HepG2 (cell line): ENCODE measurements at regions not wholly inside any gene's neighbourhood (a gene's known extent, or its start where the extent isn't known, plus 50 kb on each side); places are given as distances from the start of the nearest gene placed in this dataset.

ENCODE experiments used
- ATRX ChIP-seq: sonication (generic); formaldehyde crosslinking; IDR thresholded peaks from 2 replicates; pipeline ENCODE4 v1.4.0; 2020; ENCODE audit warnings: missing genetic modification reagents, borderline replicate concordance
- CC2D1A ChIP-seq: sonication (generic); formaldehyde crosslinking; IDR thresholded peaks from 2 replicates; pipeline ENCODE4 v1.8.1; 2023; ENCODE audit warnings: mild to moderate bottlenecking, missing genetic modification reagents
- EHMT2 ChIP-seq: fragments of 200-600 bp; sonication (generic); IDR thresholded peaks from 2 replicates; pipeline ENCODE4 v1.7.0; 2017; ENCODE audit warnings: antibody characterized with exemption, low read depth, low read length, borderline replicate concordance
- HNF4A ChIP-seq: sonication (generic); formaldehyde crosslinking; IDR thresholded peaks from 2 replicates; pipeline ENCODE4 v1.4.0; 2020; ENCODE audit warnings: missing genetic modification reagents
- JUND ChIP-seq: sonication (generic); formaldehyde crosslinking; IDR thresholded peaks from 2 replicates; pipeline ENCODE4 v1.8.0; 2022; ENCODE audit warnings: mild to moderate bottlenecking, missing genetic modification reagents
- MAF1 ChIP-seq: sonication (generic); formaldehyde crosslinking; IDR thresholded peaks from 2 replicates; pipeline ENCODE4 v1.5.0; 2020; ENCODE audit warnings: missing genetic modification reagents, borderline replicate concordance
- NR2F6 ChIP-seq, 2 experiments: IDR thresholded peaks; 2 replicates each; pipeline ENCODE4 v1.6.1; 2016; ENCODE audit warnings: antibody characterized with exemption in 1 of 2, mild to moderate bottlenecking in 1 of 2
- RBFOX2 ChIP-seq: fragments of 200-400 bp; formaldehyde crosslinking; IDR thresholded peaks from 2 replicates; pipeline ENCODE4 v1.6.1; 2017; ENCODE audit warnings: low read depth, mild to moderate bottlenecking, low read length
- SMAD3 ChIP-seq: sonication (generic); formaldehyde crosslinking; IDR thresholded peaks from 2 replicates; pipeline ENCODE4 v1.4.0; 2020; ENCODE audit warnings: missing genetic modification reagents
- TOPORS ChIP-seq: sonication (generic); formaldehyde crosslinking; IDR thresholded peaks from 2 replicates; pipeline ENCODE4 v1.8.0; 2023; ENCODE audit warnings: mild to moderate bottlenecking, missing genetic modification reagents
- YEATS4 ChIP-seq: sonication (generic); formaldehyde crosslinking; IDR thresholded peaks from 2 replicates; pipeline ENCODE4 v1.4.0; 2020; ENCODE audit warnings: missing genetic modification reagents, borderline replicate concordance
- ZBED4 ChIP-seq: sonication (generic); formaldehyde crosslinking; IDR thresholded peaks from 2 replicates; pipeline ENCODE4 v1.4.0; 2020; ENCODE audit warnings: missing genetic modification reagents, borderline replicate concordance
- ZBTB49 ChIP-seq: sonication (generic); formaldehyde crosslinking; IDR thresholded peaks from 2 replicates; pipeline ENCODE4 v1.4.0; 2020; ENCODE audit warnings: missing genetic modification reagents, borderline replicate concordance
- ZNF260 ChIP-seq: sonication (generic); formaldehyde crosslinking; IDR thresholded peaks from 2 replicates; pipeline ENCODE4 v1.4.0; 2020; ENCODE audit warnings: missing genetic modification reagents, low read depth, mild to moderate bottlenecking, borderline replicate concordance
- ZNF512 ChIP-seq: sonication (generic); formaldehyde crosslinking; IDR thresholded peaks from 2 replicates; pipeline ENCODE4 v1.4.0; 2020; ENCODE audit warnings: mild to moderate bottlenecking, missing genetic modification reagents
- ZNF749 ChIP-seq: sonication (generic); formaldehyde crosslinking; IDR thresholded peaks from 2 replicates; pipeline ENCODE4 v1.8.0; 2022; ENCODE audit warnings: mild to moderate bottlenecking, missing genetic modification reagents, moderate library complexity, borderline replicate concordance
- TF ChIP-seq, protein P1 (sequence below): sonication (generic); formaldehyde crosslinking; IDR thresholded peaks from 2 replicates; pipeline ENCODE4 v1.4.0; 2020; ENCODE audit warnings: mild to moderate bottlenecking, missing genetic modification reagents
- TF ChIP-seq, protein P2 (sequence below): sonication (generic); formaldehyde crosslinking; IDR thresholded peaks from 2 replicates; pipeline ENCODE4 v1.8.1; 2022; ENCODE audit warnings: mild to moderate bottlenecking, missing genetic modification reagents

DNA sequence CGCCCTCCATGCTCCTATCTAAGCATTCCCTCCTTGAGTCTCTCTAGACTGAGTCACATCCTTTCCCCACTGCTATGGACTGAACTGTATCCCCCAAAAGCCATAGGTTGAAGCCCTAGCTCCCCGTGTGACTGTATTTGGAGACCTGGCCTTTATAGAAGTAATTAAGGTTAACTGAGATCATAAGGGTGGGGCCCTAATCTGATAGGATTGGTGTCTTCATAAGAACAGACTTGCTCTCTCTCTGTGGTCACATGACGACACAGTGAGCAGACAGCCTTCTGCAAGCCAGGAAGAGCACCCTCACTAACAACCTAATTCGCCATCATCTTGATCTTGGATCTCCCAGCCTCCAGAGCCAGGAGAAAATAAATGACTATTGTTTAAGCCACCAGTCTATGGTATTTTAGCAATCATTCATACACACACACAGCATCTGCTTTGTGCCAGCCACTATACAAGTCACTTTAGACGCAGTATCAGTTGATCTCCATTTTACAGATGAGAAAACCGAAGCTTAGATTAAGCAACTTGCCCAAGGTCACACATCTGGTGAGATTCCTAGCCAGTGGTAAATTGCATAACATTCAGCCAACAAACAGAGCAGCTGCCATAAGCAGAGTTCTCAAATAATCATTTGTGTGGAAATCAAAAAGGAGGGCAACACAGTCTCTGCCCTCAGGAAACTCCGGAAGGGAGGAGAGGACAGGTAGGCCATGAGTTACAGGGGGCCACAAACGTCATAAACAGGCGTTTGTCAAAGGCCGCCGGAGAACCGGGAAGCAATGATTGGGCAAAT is 66.3 kb upstream of the HES1 start (continued):
- TF ChIP-seq ZNF512 (CRISPR knock-in tag) (no peak), ZBED4 (CRISPR knock-in tag) (no peak), CC2D1A (CRISPR knock-in tag) (no peak), MAF1 (CRISPR knock-in tag) (no peak), ATRX (CRISPR knock-in tag) (no peak), HNF4A (CRISPR knock-in tag) (peak; percentile 58), JUND (CRISPR knock-in tag) (no peak), NR2F6 (IDR thresholded peaks at IDR 0.05) (peak; percentile 39; the same call in 1 of the 2 replicates), NR2F6 (CRISPR knock-in tag; IDR thresholded peaks at IDR 0.05) (peak; percentile 61; the same call in 1 of the 2 replicates), EHMT2 (no peak), SMAD3 (CRISPR knock-in tag) (no peak), ZNF260 (no peak), ZBTB49 (CRISPR knock-in tag) (no peak), YEATS4 (CRISPR knock-in tag) (no peak), TOPORS (CRISPR knock-in tag) (no peak), RBFOX2 (no peak), ZNF749 (CRISPR knock-in tag) (no peak)
- TF ChIP-seq, protein P1, sequence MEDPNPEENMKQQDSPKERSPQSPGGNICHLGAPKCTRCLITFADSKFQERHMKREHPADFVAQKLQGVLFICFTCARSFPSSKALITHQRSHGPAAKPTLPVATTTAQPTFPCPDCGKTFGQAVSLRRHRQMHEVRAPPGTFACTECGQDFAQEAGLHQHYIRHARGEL (CRISPR knock-in tag), result no peak
- TF ChIP-seq, protein P2, sequence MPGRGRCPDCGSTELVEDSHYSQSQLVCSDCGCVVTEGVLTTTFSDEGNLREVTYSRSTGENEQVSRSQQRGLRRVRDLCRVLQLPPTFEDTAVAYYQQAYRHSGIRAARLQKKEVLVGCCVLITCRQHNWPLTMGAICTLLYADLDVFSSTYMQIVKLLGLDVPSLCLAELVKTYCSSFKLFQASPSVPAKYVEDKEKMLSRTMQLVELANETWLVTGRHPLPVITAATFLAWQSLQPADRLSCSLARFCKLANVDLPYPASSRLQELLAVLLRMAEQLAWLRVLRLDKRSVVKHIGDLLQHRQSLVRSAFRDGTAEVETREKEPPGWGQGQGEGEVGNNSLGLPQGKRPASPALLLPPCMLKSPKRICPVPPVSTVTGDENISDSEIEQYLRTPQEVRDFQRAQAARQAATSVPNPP, result no peak
